MM.1S (cell line): ENCODE measurements at regions not wholly inside any gene's neighbourhood (a gene's known extent, or its start where the extent isn't known, plus 50 kb on each side); places are given as distances from the start of the nearest gene placed in this dataset.
A peak's percentile ranks its signal among the peaks of the same experiment; 100 is the strongest.

Source experiments
- DNase-seq: peaks from one replicate; pipeline ENCODE4 v3.0.0-alpha.2; 2015
- H2AFZ ChIP-seq: fragments of 300-600 bp; sonication (generic); 2 replicates; pipeline ENCODE4 v1.6.0; 2016; ENCODE audit warnings: antibody characterized with exemption, low read length
- H3F3A ChIP-seq: fragments of 300-600 bp; sonication (generic); 2 replicates; pipeline ENCODE4 v1.6.1; 2016; ENCODE audit warnings: mild to moderate bottlenecking, antibody characterized with exemption, low read length, moderate library complexity, mixed read lengths; ENCODE audit not compliant: insufficient read depth
- H3K27ac ChIP-seq: fragments of 300-600 bp; sonication (generic); 2 replicates; pipeline ENCODE4 v1.5.1; 2016; ENCODE audit warnings: mild to moderate bottlenecking, low read length
- H3K27me3 ChIP-seq: fragments of 300-600 bp; sonication (generic); replicated peaks from 2 replicates; pipeline ENCODE4 v1.6.0; 2016; ENCODE audit warnings: low read length; ENCODE audit not compliant: insufficient read depth
- H3K36me3 ChIP-seq: fragments of 300-600 bp; sonication (generic); replicated peaks from 2 replicates; pipeline ENCODE4 v1.6.1; 2016; ENCODE audit warnings: mild to moderate bottlenecking, low read length, mixed read lengths; ENCODE audit not compliant: insufficient read depth
- H3K4me1 ChIP-seq: fragments of 300-600 bp; sonication (generic); 2 replicates; pipeline ENCODE4 v1.6.1; 2016; ENCODE audit warnings: low read length, mixed read lengths
- H3K4me2 ChIP-seq: fragments of 300-600 bp; sonication (generic); 2 replicates; pipeline ENCODE4 v1.6.0; 2016; ENCODE audit warnings: low read depth, low read length
- H3K4me3 ChIP-seq: fragments of 300-600 bp; sonication (generic); 2 replicates; pipeline ENCODE4 v1.5.1; 2016; ENCODE audit warnings: low read length, mixed read lengths
- H3K79me2 ChIP-seq: fragments of 300-600 bp; sonication (generic); 2 replicates; pipeline ENCODE4 v1.6.1; 2016; ENCODE audit warnings: mixed run types, low read length, mixed read lengths
- H3K9ac ChIP-seq: fragments of 300-600 bp; sonication (generic); 2 replicates; pipeline ENCODE4 v1.6.1; 2016; ENCODE audit warnings: low read length, mixed read lengths
- H3K9me2 ChIP-seq: fragments of 300-600 bp; sonication (generic); replicated peaks from 2 replicates; pipeline ENCODE4 v1.6.1; 2016; ENCODE audit warnings: mild to moderate bottlenecking, low read length, mixed read lengths; ENCODE audit not compliant: insufficient read depth
- H3K9me3 ChIP-seq: fragments of 300-600 bp; sonication (generic); replicated peaks from 2 replicates; pipeline ENCODE4 v1.6.1; 2016; ENCODE audit warnings: mild to moderate bottlenecking, low read length, mixed read lengths; ENCODE audit not compliant: insufficient read depth
- H4K20me1 ChIP-seq: fragments of 300-600 bp; sonication (generic); 2 replicates; pipeline ENCODE4 v1.6.1; 2016; ENCODE audit warnings: mild to moderate bottlenecking, low read length, moderate library complexity, mixed read lengths; ENCODE audit not compliant: insufficient read depth
- EZH2 ChIP-seq: fragments of 300-600 bp; sonication (generic); optimal IDR thresholded peaks from 2 replicates; pipeline ENCODE3; 2017; ENCODE audit warnings: low read depth, mild to moderate bottlenecking, antibody characterized with exemption, low read length, mixed read lengths
- EZH2phosphoT487 ChIP-seq: fragments of 300-600 bp; sonication (generic); IDR thresholded peaks from 2 replicates; pipeline ENCODE4 v1.6.1; 2018; ENCODE audit warnings: antibody characterized with exemption, low read length
- TF ChIP-seq, protein P1 (sequence below): fragments of 300-600 bp; sonication (generic); IDR thresholded peaks from 2 replicates; pipeline ENCODE4 v1.5.1; 2016; ENCODE audit warnings: antibody characterized with exemption, low read length, mixed read lengths

DNA sequence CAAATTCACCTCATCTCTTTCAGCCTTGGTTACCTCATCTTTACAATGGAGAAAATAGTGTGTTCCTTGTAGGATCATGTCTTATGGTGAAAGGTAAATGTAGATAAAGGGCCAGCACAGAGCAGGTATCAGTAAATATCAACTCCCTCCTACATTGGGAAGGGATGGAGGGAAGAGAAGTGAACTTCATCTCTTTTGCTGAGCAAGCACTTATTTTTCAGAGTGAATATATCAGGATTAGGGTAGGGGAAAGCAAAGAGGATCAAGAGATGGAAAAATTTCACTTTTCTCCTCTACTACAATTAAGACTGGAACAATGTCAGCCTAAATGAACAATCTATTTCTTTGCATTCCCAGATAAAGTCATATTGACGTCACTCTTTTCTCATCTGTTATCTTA is 193.8 kb upstream of the JUN start:
- Histone ChIP-seq H3K79me2 (no peaks in the 10 kb centered on the region), H3K9me3 (no peaks in the 10 kb centered on the region), H4K20me1 (no peaks in the 10 kb centered on the region), H3K27me3 (no peaks in the 10 kb centered on the region), H3K4me3 (no peak overlapping the region), H3K27ac (no peak overlapping the region), H3K4me1 (peaks cover 24% of the 10 kb centered on the region), H2AFZ (no peak overlapping the region), H3K9me2 (no peaks in the 10 kb centered on the region), H3K9ac (no peak overlapping the region), H3K4me2 (no peak overlapping the region), H3F3A (peaks cover 16% of the 10 kb centered on the region), H3K36me3 (no peaks in the 10 kb centered on the region)
- TF ChIP-seq EZH2 (no peak), EZH2phosphoT487 (no peak)
- TF ChIP-seq, protein P1, sequence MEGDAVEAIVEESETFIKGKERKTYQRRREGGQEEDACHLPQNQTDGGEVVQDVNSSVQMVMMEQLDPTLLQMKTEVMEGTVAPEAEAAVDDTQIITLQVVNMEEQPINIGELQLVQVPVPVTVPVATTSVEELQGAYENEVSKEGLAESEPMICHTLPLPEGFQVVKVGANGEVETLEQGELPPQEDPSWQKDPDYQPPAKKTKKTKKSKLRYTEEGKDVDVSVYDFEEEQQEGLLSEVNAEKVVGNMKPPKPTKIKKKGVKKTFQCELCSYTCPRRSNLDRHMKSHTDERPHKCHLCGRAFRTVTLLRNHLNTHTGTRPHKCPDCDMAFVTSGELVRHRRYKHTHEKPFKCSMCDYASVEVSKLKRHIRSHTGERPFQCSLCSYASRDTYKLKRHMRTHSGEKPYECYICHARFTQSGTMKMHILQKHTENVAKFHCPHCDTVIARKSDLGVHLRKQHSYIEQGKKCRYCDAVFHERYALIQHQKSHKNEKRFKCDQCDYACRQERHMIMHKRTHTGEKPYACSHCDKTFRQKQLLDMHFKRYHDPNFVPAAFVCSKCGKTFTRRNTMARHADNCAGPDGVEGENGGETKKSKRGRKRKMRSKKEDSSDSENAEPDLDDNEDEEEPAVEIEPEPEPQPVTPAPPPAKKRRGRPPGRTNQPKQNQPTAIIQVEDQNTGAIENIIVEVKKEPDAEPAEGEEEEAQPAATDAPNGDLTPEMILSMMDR = no peak
- no peak for DNase-seq

DNA sequence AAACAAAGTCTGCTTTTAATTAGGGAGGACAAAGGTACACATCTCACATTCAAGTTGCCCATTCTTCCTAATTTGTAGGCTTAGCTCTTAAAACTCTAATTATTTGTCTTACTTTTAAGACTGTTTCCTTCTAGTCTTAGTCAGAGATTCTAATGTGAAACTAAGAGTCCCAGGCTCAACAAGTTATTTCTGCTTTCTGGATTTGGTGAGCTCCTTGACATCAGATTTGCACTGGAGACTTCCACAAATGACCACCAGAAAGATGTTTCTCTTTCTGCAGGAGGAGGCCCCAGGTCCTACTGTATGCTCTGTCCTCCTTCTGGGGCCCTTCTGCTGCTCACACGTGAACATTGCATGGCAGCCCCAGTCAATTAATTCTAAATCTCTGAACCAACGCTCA is 194.2 kb upstream of the JUN start:
- no peak for TF ChIP-seq EZH2phosphoT487
- TF ChIP-seq EZH2 = no peak
- TF ChIP-seq, protein P1 = no peak
- Histone ChIP-seq H3K36me3 (no peaks in the 10 kb centered on the region), H3K9me2 (no peaks in the 10 kb centered on the region), H3K9me3 (no peaks in the 10 kb centered on the region), H3K4me2 (no peak overlapping the region), H4K20me1 (no peaks in the 10 kb centered on the region), H3K4me1 (peaks cover 24% of the 10 kb centered on the region), H3F3A (peaks cover 16% of the 10 kb centered on the region), H2AFZ (no peak overlapping the region), H3K27ac (no peak overlapping the region), H3K27me3 (no peaks in the 10 kb centered on the region), H3K9ac (no peak overlapping the region), H3K4me3 (no peak overlapping the region), H3K79me2 (no peaks in the 10 kb centered on the region)
- DNase-seq = no peak

DNA sequence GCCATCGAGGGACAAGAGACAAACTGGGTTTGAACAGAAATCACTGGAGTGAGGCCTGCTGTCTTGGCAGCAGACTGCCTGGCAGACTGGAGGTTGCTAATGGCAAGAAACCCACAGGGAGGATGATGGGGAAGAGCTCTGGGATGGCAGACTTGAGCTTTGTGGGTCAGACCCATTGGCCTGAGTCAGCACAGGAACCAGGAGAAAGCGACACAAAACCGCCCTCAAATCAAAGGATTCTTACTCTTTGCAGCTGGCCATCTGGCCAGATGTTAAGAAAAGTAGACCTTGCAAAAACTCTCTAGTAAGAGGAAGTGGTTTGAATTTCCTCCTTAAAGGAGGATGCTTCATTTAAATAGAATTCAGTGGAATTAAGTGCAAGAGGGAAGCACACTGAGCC is 195.2 kb upstream of the JUN start:
- H3K9ac ChIP-seq = no peak overlapping the region
- H3K4me1 ChIP-seq = peaks cover 24% of the 10 kb centered on the region
- TF ChIP-seq EZH2phosphoT487 (no peak), EZH2 (no peak)
- H3F3A ChIP-seq = peaks cover 16% of the 10 kb centered on the region
- H3K36me3 ChIP-seq = no peaks in the 10 kb centered on the region
- H3K27me3 ChIP-seq = no peaks in the 10 kb centered on the region
- peak; percentile 71 for DNase-seq
- no peaks in the 10 kb centered on the region for H3K79me2 ChIP-seq
- H3K9me3 ChIP-seq = no peaks in the 10 kb centered on the region
- no peaks in the 10 kb centered on the region for H4K20me1 ChIP-seq
- peak overlapping the region; percentile 15 for H3K4me2 ChIP-seq
- H3K4me3 ChIP-seq = no peak overlapping the region
- H3K27ac ChIP-seq = no peak overlapping the region
- H3K9me2 ChIP-seq = no peaks in the 10 kb centered on the region
- no peak overlapping the region for H2AFZ ChIP-seq

DNA sequence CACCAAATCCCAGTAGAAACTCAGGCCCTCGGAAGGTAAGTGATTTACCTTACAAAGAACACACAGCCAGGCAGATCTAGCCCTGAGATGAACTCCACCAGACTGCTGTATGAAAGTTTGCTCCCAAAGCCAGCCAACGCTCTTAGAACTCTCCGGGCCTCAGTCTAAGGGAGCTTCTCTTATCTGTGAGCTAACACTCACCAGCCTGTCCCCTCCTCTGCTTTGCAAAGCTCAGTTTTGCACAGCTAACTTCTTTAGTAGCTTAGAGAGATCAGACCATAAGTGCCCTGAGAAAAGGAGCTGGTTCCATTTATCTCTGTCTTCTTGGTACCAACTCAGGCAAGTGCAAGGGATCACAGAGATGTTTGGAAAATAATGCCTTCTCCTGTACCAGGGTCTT is 195.8 kb upstream of the JUN start:
- H3K9me2 ChIP-seq = no peaks in the 10 kb centered on the region
- H3K9ac ChIP-seq = no peak overlapping the region
- no peak overlapping the region for H2AFZ ChIP-seq
- H3K27me3 ChIP-seq = no peaks in the 10 kb centered on the region
- TF ChIP-seq, protein P1 = no peak
- TF ChIP-seq EZH2phosphoT487 (no peak), EZH2 (no peak)
- no peaks in the 10 kb centered on the region for H3K9me3 ChIP-seq
- no peak overlapping the region for H3K4me3 ChIP-seq
- H4K20me1 ChIP-seq = no peaks in the 10 kb centered on the region
- DNase-seq = no peak
- H3K27ac ChIP-seq = no peak overlapping the region
- peaks cover 24% of the 10 kb centered on the region for H3K4me1 ChIP-seq
- H3F3A ChIP-seq = peaks cover 16% of the 10 kb centered on the region
- peak overlapping the region; percentile 15; the same call in 1 of the 2 replicates for H3K4me2 ChIP-seq
- H3K79me2 ChIP-seq = no peaks in the 10 kb centered on the region
- H3K36me3 ChIP-seq = no peaks in the 10 kb centered on the region
